WTC11 (cell line): ENCODE measurements at regions not wholly inside any gene's neighbourhood (a gene's known extent, or its start where the extent isn't known, plus 50 kb on each side); places are given as distances from the start of the nearest gene placed in this dataset.

Experiments used
- ATAC-seq: fragments of 200-7000 bp; cut with Tn5 transposase; 2 replicates; pipeline ENCODE4 v1.10.0; 2021; ENCODE audit warnings: mild to moderate bottlenecking, moderate library complexity
- CTCF ChIA-PET: fragments of 300-600 bp; sonication (Branson Sonifier 250); formaldehyde crosslinking; loops from one replicate; lab custom pipeline; 2021; ENCODE audit warnings: antibody characterized with exemption; lab: Charles Lee
- POLR2A ChIA-PET: fragments of 350-600 bp; sonication (Branson Sonifier 250); formaldehyde crosslinking; loops from one replicate; lab custom pipeline; 2021; ENCODE audit warnings: antibody characterized with exemption; lab: Charles Lee
- DNase-seq: peaks from one replicate; pipeline ENCODE4 v3.0.0; 2021; ENCODE audit warnings: low spot score
- H3K27ac Mint-ChIP-seq: 2 replicates; pipeline ENCODE4 v1.8.0; 2021; ENCODE audit warnings: mixed read lengths
- H3K27me3 Mint-ChIP-seq: 2 replicates; pipeline ENCODE4 v1.8.0; 2021; ENCODE audit warnings: low read depth, mild to moderate bottlenecking, moderate library complexity, mixed read lengths
- H3K36me3 Mint-ChIP-seq: 2 replicates; pipeline ENCODE4 v1.8.0; 2021; ENCODE audit warnings: mixed read lengths
- H3K4me1 Mint-ChIP-seq: 2 replicates; pipeline ENCODE4 v1.8.0; 2022; ENCODE audit warnings: mixed read lengths
- H3K4me3 Mint-ChIP-seq: 2 replicates; pipeline ENCODE4 v1.8.0; 2021; ENCODE audit warnings: mild to moderate bottlenecking, moderate library complexity, mixed read lengths
- H3K9me3 Mint-ChIP-seq: 2 replicates; pipeline ENCODE4 v1.8.0; 2021; ENCODE audit warnings: mixed read lengths
- ATF2 ChIP-seq: sonication (generic); formaldehyde crosslinking; IDR thresholded peaks from 2 replicates; pipeline ENCODE4 v1.8.1; 2022; ENCODE audit warnings: low read depth, missing genetic modification reagents, borderline replicate concordance
- E2F4 ChIP-seq: sonication (generic); formaldehyde crosslinking; IDR thresholded peaks from 2 replicates; pipeline ENCODE4 v1.8.1; 2022; ENCODE audit warnings: low read depth, mild to moderate bottlenecking, moderate library complexity, missing genetic modification reagents, borderline replicate concordance
- ESRRA ChIP-seq: sonication (generic); formaldehyde crosslinking; IDR thresholded peaks from 2 replicates; pipeline ENCODE4 v1.8.1; 2022; ENCODE audit warnings: mild to moderate bottlenecking, missing genetic modification reagents, borderline replicate concordance
- ETV6 ChIP-seq: sonication (generic); formaldehyde crosslinking; IDR thresholded peaks from 2 replicates; pipeline ENCODE4 v1.8.1; 2022; ENCODE audit warnings: mild to moderate bottlenecking, missing genetic modification reagents
- FOXJ3 ChIP-seq: sonication (generic); formaldehyde crosslinking; IDR thresholded peaks from 2 replicates; pipeline ENCODE4 v1.9.0; 2021; ENCODE audit warnings: missing genetic modification reagents, mild to moderate bottlenecking, borderline replicate concordance
- MLX ChIP-seq: sonication (generic); formaldehyde crosslinking; IDR thresholded peaks from 2 replicates; pipeline ENCODE4 v1.8.1; 2023; ENCODE audit warnings: mild to moderate bottlenecking, missing genetic modification reagents, moderate library complexity
- MXD4 ChIP-seq: fragments of 250-450 bp; sonication (Bioruptor Pico); IDR thresholded peaks from 2 replicates; pipeline ENCODE4 v1.8.0; 2021; ENCODE audit warnings: mild to moderate bottlenecking, moderate library complexity, borderline replicate concordance
- MYBL2 ChIP-seq: sonication (generic); formaldehyde crosslinking; IDR thresholded peaks from 2 replicates; pipeline ENCODE4 v1.8.1; 2023; ENCODE audit warnings: mild to moderate bottlenecking, moderate library complexity, missing genetic modification reagents
- TEAD1 ChIP-seq: sonication (generic); formaldehyde crosslinking; IDR thresholded peaks from 2 replicates; pipeline ENCODE4 v1.8.0; 2022; ENCODE audit warnings: mild to moderate bottlenecking, missing genetic modification reagents
- USF2 ChIP-seq: sonication (generic); formaldehyde crosslinking; IDR thresholded peaks from 2 replicates; pipeline ENCODE4 v1.8.1; 2023; ENCODE audit warnings: mild to moderate bottlenecking, missing genetic modification reagents, moderate library complexity
- ZBTB21 ChIP-seq: sonication (generic); formaldehyde crosslinking; IDR thresholded peaks from 2 replicates; pipeline ENCODE4 v1.8.1; 2023; ENCODE audit warnings: mild to moderate bottlenecking, missing genetic modification reagents, borderline replicate concordance
- ZNF121 ChIP-seq: sonication (generic); formaldehyde crosslinking; IDR thresholded peaks from 2 replicates; pipeline ENCODE4 v1.8.0; 2023; ENCODE audit warnings: missing genetic modification reagents
- ZNF138 ChIP-seq: sonication (generic); formaldehyde crosslinking; conservative IDR thresholded peaks from 2 replicates; pipeline ENCODE4 v1.8.1; 2022; ENCODE audit warnings: mild to moderate bottlenecking, moderate library complexity, missing genetic modification reagents
- ZNF396 ChIP-seq: fragments of 250-450 bp; sonication (Bioruptor Pico); IDR thresholded peaks from 2 replicates; pipeline ENCODE4 v1.8.0; 2021; ENCODE audit warnings: mild to moderate bottlenecking, moderate library complexity, borderline replicate concordance
- TF ChIP-seq, protein P1 (sequence below): sonication (generic); formaldehyde crosslinking; IDR thresholded peaks from 2 replicates; pipeline ENCODE4 v1.8.0; 2022; ENCODE audit warnings: mild to moderate bottlenecking, missing genetic modification reagents
- TF ChIP-seq, protein P2 (sequence below): sonication (generic); formaldehyde crosslinking; IDR thresholded peaks from 2 replicates; pipeline ENCODE4 v1.8.0; 2022; ENCODE audit warnings: mild to moderate bottlenecking, missing genetic modification reagents
- TF ChIP-seq, protein P3 (sequence below): fragments of 250-450 bp; sonication (Bioruptor Pico); IDR thresholded peaks from 2 replicates; pipeline ENCODE4 v1.9.0; 2021; ENCODE audit warnings: mild to moderate bottlenecking, borderline replicate concordance
- TF ChIP-seq, protein P4 (sequence below): sonication (generic); formaldehyde crosslinking; IDR thresholded peaks from 2 replicates; pipeline ENCODE4 v1.8.1; 2022; ENCODE audit warnings: missing genetic modification reagents, borderline replicate concordance
- TF ChIP-seq, protein P5 (sequence below): sonication (generic); formaldehyde crosslinking; conservative IDR thresholded peaks from 2 replicates; pipeline ENCODE4 v1.8.1; 2022; ENCODE audit warnings: mild to moderate bottlenecking, missing genetic modification reagents

- TF ChIP-seq FOXJ3 = no peak
- TF ChIP-seq, all 79 proteins: peak for 0
Measured at GRCh38 chr10:36170142-36170719, 528.1 kb upstream of the FZD8 start (continued).

DNA sequence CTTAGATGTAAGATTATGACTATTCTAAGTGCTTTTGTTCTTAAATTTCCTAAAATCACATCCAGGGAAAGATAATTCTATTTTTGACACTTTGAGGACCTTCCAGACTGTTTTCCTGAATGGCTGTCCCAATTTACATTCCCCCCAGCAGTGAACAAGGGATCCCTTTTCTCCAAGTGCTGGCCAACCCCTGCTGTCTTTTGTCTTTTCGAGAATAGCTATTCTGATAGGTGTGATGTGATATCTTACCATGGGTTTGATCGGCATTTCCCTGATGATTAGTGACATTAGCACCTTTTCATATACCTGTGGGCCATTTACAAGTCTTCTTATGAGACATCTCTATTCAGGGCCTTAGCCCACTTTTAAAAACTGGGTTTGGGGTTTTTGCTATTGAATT, 526.7 kb upstream of the FZD8 start:
- Mint-ChIP-seq H3K36me3 (no peaks in the 10 kb centered on the region), H3K27me3 (no peaks in the 10 kb centered on the region), H3K4me1 (peaks cover 57% of the 10 kb centered on the region), H3K4me3 (no peak overlapping the region)
- no peak for DNase-seq
- POLR2A ChIA-PET = no interaction called here
- TF ChIP-seq, protein P1, sequence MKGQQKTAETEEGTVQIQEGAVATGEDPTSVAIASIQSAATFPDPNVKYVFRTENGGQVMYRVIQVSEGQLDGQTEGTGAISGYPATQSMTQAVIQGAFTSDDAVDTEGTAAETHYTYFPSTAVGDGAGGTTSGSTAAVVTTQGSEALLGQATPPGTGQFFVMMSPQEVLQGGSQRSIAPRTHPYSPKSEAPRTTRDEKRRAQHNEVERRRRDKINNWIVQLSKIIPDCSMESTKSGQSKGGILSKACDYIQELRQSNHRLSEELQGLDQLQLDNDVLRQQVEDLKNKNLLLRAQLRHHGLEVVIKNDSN (CRISPR knock-in tag) = no peak
- TF ChIP-seq MLX (no peak), ZNF138 (CRISPR knock-in tag) (no peak), ETV6 (no peak), MYBL2 (CRISPR knock-in tag) (no peak), ZBTB21 (CRISPR knock-in tag) (no peak), ZNF396 (no peak), TEAD1 (no peak), MXD4 (no peak), ATF2 (no peak), ESRRA (no peak), E2F4 (CRISPR knock-in tag) (no peak), USF2 (no peak), ZNF121 (CRISPR knock-in tag) (no peak)
- TF ChIP-seq, protein P2, sequence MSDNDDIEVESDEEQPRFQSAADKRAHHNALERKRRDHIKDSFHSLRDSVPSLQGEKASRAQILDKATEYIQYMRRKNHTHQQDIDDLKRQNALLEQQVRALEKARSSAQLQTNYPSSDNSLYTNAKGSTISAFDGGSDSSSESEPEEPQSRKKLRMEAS (CRISPR knock-in tag) = no peak
- TF ChIP-seq, protein P3, sequence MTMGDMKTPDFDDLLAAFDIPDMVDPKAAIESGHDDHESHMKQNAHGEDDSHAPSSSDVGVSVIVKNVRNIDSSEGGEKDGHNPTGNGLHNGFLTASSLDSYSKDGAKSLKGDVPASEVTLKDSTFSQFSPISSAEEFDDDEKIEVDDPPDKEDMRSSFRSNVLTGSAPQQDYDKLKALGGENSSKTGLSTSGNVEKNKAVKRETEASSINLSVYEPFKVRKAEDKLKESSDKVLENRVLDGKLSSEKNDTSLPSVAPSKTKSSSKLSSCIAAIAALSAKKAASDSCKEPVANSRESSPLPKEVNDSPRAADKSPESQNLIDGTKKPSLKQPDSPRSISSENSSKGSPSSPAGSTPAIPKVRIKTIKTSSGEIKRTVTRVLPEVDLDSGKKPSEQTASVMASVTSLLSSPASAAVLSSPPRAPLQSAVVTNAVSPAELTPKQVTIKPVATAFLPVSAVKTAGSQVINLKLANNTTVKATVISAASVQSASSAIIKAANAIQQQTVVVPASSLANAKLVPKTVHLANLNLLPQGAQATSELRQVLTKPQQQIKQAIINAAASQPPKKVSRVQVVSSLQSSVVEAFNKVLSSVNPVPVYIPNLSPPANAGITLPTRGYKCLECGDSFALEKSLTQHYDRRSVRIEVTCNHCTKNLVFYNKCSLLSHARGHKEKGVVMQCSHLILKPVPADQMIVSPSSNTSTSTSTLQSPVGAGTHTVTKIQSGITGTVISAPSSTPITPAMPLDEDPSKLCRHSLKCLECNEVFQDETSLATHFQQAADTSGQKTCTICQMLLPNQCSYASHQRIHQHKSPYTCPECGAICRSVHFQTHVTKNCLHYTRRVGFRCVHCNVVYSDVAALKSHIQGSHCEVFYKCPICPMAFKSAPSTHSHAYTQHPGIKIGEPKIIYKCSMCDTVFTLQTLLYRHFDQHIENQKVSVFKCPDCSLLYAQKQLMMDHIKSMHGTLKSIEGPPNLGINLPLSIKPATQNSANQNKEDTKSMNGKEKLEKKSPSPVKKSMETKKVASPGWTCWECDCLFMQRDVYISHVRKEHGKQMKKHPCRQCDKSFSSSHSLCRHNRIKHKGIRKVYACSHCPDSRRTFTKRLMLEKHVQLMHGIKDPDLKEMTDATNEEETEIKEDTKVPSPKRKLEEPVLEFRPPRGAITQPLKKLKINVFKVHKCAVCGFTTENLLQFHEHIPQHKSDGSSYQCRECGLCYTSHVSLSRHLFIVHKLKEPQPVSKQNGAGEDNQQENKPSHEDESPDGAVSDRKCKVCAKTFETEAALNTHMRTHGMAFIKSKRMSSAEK (CRISPR knock-in tag) = no peak
- TF ChIP-seq, protein P4, sequence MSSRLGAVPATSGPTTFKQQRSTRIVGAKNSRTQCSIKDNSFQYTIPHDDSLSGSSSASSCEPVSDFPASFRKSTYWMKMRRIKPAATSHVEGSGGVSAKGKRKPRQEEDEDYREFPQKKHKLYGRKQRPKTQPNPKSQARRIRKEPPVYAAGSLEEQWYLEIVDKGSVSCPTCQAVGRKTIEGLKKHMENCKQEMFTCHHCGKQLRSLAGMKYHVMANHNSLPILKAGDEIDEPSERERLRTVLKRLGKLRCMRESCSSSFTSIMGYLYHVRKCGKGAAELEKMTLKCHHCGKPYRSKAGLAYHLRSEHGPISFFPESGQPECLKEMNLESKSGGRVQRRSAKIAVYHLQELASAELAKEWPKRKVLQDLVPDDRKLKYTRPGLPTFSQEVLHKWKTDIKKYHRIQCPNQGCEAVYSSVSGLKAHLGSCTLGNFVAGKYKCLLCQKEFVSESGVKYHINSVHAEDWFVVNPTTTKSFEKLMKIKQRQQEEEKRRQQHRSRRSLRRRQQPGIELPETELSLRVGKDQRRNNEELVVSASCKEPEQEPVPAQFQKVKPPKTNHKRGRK = no peak
- TF ChIP-seq, protein P5, sequence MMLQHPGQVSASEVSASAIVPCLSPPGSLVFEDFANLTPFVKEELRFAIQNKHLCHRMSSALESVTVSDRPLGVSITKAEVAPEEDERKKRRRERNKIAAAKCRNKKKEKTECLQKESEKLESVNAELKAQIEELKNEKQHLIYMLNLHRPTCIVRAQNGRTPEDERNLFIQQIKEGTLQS (CRISPR knock-in tag) = no peak
- TF ChIP-seq, all 79 proteins: peak for 0
- no peak for ATAC-seq
- CTCF ChIA-PET = no interaction called here
- H3K27ac Mint-ChIP-seq = no peak overlapping the region
- 0 out of 2 replicates have a peak, but pooled peaks cover 4% of the 10 kb centered on the region for H3K9me3 Mint-ChIP-seq
